Lung (tissue), 11 donors: ENCODE measurements at regions not wholly inside any gene's neighbourhood (a gene's known extent, or its start where the extent isn't known, plus 50 kb on each side); places are given as distances from the start of the nearest gene placed in this dataset.

Source experiments
- ATAC-seq: fragments of 200-7000 bp; cut with Tn5 transposase; one replicate; pipeline ENCODE4 v1.9.1; 2020; ENCODE audit warnings: moderate number of reproducible peaks; ENCODE audit not compliant: insufficient read depth, low FRiP score
- DNase-seq, 3 donors: peaks; one replicate each; pipeline ENCODE4 v3.0.0-alpha.2; 2013 to 2017
- H3K27ac ChIP-seq, 2 donors: one replicate each; pipeline ENCODE4 v1.5.1; 2013; ENCODE audit warnings: mild to moderate bottlenecking in 2 of 2, moderate library complexity in 2 of 2, control low read depth in 1 of 2, inconsistent platforms in 1 of 2, low read depth in 1 of 2, low read length in 1 of 2
- H3K27me3 ChIP-seq, 3 donors: one replicate each; pipeline ENCODE4 v1.5.1; 2013; ENCODE audit warnings: low read length in 2 of 3; ENCODE audit not compliant: control insufficient read depth in 3 of 3, insufficient read depth in 3 of 3
- H3K36me3 ChIP-seq, 4 donors: one replicate each; pipeline ENCODE4 v1.5.1; 2013; ENCODE audit warnings: low read length in 4 of 4, mild to moderate bottlenecking in 1 of 4, moderate library complexity in 1 of 4; ENCODE audit not compliant: control insufficient read depth in 4 of 4, insufficient read depth in 4 of 4
- H3K4me1 ChIP-seq, 5 donors: one replicate each; pipeline ENCODE4 v1.5.1; 2013; ENCODE audit warnings: low read length in 5 of 5, mild to moderate bottlenecking in 2 of 5, moderate library complexity in 1 of 5; ENCODE audit not compliant: control insufficient read depth in 5 of 5, insufficient read depth in 5 of 5
- H3K4me3 ChIP-seq: one replicate; pipeline ENCODE4 v1.5.1; 2013; ENCODE audit warnings: mild to moderate bottlenecking, control low read depth, moderate library complexity
- H3K9ac ChIP-seq, 2 donors: one replicate each; pipeline ENCODE4 v1.5.1; 2013; ENCODE audit warnings: low read length in 2 of 2, control low read depth in 1 of 2; ENCODE audit not compliant: insufficient read depth in 1 of 2
- H3K9me3 ChIP-seq, 4 donors: one replicate each; pipeline ENCODE4 v1.5.1; 2013; ENCODE audit warnings: low read length in 3 of 4, mild to moderate bottlenecking in 1 of 4, moderate library complexity in 1 of 4; ENCODE audit not compliant: control insufficient read depth in 4 of 4, insufficient read depth in 3 of 4
- WGBS, 2 donors: extraction: QIAGEN DNeasy Blood & Tissue Kit; methylation state at CpG; one replicate each; pipeline ENCODE4 v1.1.7; 2013; 5-methylcytosine and 5-hydroxymethylcytosine counted together
- TF ChIP-seq, protein P1 (sequence below): IDR thresholded peaks from 2 replicates; pipeline ENCODE4 v1.5.1; 2012; ENCODE audit warnings: mild to moderate bottlenecking; ENCODE audit errors: control extremely low read depth, extremely low read depth
- donor health status: control.
- donor health status: control.
- donor health status: Bipolar disorder and iron deficiency.
- donor health status: healthy.
- donor health status: DM: yes; HTN: yes; CAD: no.

DNA sequence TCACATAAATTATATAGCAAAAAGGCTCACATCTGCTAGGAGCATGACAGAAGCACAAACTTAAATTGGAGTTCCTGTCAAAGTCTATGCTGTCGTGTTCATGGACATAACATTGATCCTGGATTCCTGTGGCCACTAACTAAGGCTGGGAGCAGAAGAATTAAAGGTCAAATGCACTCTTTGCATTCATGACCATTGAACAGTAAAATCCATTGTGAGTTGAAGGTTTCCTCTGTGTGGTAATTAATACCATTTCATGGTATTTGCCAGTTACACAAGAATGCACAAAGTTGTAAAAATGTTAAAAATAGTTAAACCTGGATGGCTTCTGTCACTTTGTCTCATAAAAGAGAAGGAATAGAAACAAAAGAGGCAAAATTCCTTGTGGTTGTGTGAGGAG lies 242.6 kb downstream of the NPR3 start:
- TF ChIP-seq, protein P1, sequence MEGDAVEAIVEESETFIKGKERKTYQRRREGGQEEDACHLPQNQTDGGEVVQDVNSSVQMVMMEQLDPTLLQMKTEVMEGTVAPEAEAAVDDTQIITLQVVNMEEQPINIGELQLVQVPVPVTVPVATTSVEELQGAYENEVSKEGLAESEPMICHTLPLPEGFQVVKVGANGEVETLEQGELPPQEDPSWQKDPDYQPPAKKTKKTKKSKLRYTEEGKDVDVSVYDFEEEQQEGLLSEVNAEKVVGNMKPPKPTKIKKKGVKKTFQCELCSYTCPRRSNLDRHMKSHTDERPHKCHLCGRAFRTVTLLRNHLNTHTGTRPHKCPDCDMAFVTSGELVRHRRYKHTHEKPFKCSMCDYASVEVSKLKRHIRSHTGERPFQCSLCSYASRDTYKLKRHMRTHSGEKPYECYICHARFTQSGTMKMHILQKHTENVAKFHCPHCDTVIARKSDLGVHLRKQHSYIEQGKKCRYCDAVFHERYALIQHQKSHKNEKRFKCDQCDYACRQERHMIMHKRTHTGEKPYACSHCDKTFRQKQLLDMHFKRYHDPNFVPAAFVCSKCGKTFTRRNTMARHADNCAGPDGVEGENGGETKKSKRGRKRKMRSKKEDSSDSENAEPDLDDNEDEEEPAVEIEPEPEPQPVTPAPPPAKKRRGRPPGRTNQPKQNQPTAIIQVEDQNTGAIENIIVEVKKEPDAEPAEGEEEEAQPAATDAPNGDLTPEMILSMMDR = no peak
- Histone ChIP-seq H3K9ac (no peak overlapping the region), H3K9me3 (peaks cover 0 to 3% (median 0%) of the 10 kb centered on the region in 4 donors), H3K36me3 (no peaks in the 10 kb centered on the region), H3K4me1 (no peaks in the 10 kb centered on the region), H3K4me3 (no peak overlapping the region), H3K27ac (no peak overlapping the region), H3K27me3 (no peaks in the 10 kb centered on the region)
- no peak for ATAC-seq
- DNase-seq = no peak
- WGBS, 2 donors = 82 to 91% methylated on average over 1 of the region's 1 CpG

DNA sequence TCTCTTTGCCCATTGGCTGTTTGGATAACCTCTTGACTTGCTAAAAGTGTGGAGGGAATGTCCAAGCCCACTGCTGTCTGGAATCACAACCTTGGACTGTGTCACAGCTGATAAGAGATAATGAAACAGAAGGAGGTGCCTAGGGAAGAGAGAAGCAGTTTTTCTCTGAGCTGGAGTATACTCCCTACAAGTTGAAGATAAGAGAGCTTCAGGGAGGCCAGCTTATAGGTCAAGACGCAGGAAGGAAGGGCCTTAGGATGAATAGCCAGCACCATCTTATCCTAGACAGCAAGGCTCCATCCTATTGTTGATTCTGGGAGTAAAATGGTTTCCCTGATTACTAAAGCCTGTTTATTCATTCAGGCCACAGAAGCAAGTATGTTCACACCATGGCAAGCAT lies 244.7 kb downstream of the NPR3 start:
- no peak for ATAC-seq
- WGBS, 2 donors = 64 to 77% methylated on average over 1 of the region's 1 CpG

DNA sequence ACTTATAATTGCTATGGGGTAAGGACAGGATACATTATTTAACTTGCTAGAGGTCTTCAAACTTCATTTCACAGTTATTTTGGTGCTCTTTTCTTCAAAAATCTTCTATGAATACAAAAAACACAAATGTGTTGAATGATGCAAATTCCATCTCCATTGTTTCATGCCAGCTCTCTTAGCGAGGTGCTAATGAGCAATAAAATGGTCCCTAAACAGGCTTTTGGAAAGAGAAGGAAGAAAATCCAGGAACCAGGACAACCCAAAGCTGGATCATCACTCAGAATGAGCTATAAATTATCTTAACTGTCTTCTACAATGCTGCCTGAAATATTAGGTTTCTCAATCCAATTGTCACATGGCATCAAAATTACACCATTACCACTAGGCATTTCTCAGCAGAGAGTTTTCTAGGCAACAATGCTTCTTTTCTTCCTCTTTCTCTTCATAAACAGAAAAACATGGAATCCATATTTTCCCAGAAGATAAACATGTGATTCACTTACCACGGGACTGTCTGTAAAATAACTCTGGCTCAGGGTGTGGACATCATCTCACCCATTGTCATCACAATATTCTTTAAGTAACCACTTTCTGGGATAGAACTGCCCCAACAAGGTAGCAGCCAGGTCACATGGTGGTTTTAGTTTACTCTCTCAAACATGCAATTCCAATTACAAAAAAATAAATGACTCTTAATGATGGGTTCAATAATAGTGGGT lies 249.4 kb downstream of the NPR3 start:
- DNase-seq (no peak), ATAC-seq (no peak)
- Histone ChIP-seq H3K27ac (no peak overlapping the region), H3K4me1 (no peaks in the 10 kb centered on the region), H3K9ac (no peak overlapping the region), H3K36me3 (no peaks in the 10 kb centered on the region), H3K9me3 (no peaks in the 10 kb centered on the region), H3K27me3 (no peaks in the 10 kb centered on the region), H3K4me3 (no peak overlapping the region)
- WGBS, 2 donors = 79 to 94% methylated on average over 2 of the region's 2 CpGs
- TF ChIP-seq, protein P1 = no peak

More for the DNA sequence above, 244.7 kb downstream of the NPR3 start:
- H3K9ac ChIP-seq = no peak overlapping the region
- peaks cover 0 to 3% (median 0%) of the 10 kb centered on the region in 4 donors for H3K9me3 ChIP-seq
- TF ChIP-seq, protein P1 = no peak
- no peaks in the 10 kb centered on the region for H3K4me1 ChIP-seq
- H3K27ac ChIP-seq = no peak overlapping the region
- H3K36me3 ChIP-seq = no peaks in the 10 kb centered on the region
- H3K27me3 ChIP-seq = no peaks in the 10 kb centered on the region
- no peak for DNase-seq
- H3K4me3 ChIP-seq = no peak overlapping the region

DNA sequence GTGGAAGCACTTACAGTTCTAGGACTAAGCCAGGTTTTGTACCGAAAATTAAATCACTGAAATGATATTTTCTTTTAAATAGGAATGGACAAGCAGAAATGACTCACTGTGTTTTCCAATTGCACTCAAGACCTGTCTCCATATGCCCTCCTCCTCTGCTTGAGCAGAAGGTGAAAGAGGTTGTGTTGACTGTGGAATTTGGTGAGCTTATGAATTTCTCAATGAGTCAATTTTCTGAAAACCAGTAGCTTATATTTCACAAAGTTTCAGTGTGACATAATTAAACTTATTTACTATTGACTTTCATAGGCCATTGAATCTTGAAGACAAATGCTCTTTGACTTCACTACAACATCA lies 249.9 kb downstream of the NPR3 start:
- Histone ChIP-seq H3K9ac (no peak overlapping the region), H3K27ac (no peak overlapping the region), H3K4me3 (no peak overlapping the region), H3K27me3 (no peaks in the 10 kb centered on the region), H3K4me1 (no peaks in the 10 kb centered on the region), H3K36me3 (no peaks in the 10 kb centered on the region), H3K9me3 (no peaks in the 10 kb centered on the region)
- no peak for ATAC-seq
- DNase-seq = no peak
- 92 to 94% methylated on average over 1 of the region's 1 CpG for WGBS, 2 donors
- TF ChIP-seq, protein P1 = no peak
